Esophagus squamous epithelium (tissue), 5 donors: ENCODE measurements at regions not wholly inside any gene's neighbourhood (a gene's known extent, or its start where the extent isn't known, plus 50 kb on each side); places are given as distances from the start of the nearest gene placed in this dataset.

Source experiments
- DNase-seq: peaks from one replicate; lab custom pipeline; 2025; lab: John Stamatoyannopoulos, UW
- H3K27ac ChIP-seq, 4 donors: fragments of 200-600 bp; sonication (generic); one replicate each; pipeline ENCODE4 v1.5.1; 2016 to 2019; ENCODE audit warnings: mild to moderate bottlenecking in 1 of 4
- H3K27me3 ChIP-seq, 4 donors: fragments of 200-600 bp; sonication (generic); 1 replicate in 3 of 4; 2 replicates in 1 of 4; pipeline versions ENCODE4 v1.5.1 to v1.6.0; 2017 to 2021; ENCODE audit warnings: antibody characterized with exemption in 1 of 4
- H3K36me3 ChIP-seq, 3 donors: fragments of 200-600 bp; sonication (generic); one replicate each; pipeline ENCODE4 v1.5.1; 2016 to 2019
- H3K4me1 ChIP-seq, 3 donors: fragments of 200-600 bp; sonication (generic); one replicate each; pipeline ENCODE4 v1.5.1; 2017 to 2019
- H3K4me3 ChIP-seq, 4 donors: fragments of 200-600 bp; sonication (generic); 1 replicate in 3 of 4; 2 replicates in 1 of 4; pipeline ENCODE4 v1.5.1; 2016 to 2019; ENCODE audit warnings: mild to moderate bottlenecking in 2 of 4, moderate library complexity in 1 of 4
- H3K9me3 ChIP-seq, 3 donors: fragments of 200-600 bp; sonication (generic); one replicate each; pipeline ENCODE4 v1.5.1; 2016 to 2019
- CTCF ChIP-seq, 6 experiments: fragments of 450-650 bp in 4 of 6; fragments of 200-600 bp in 2 of 6; sonication (generic) in 2 of 6; IDR thresholded peaks; one replicate each; pipeline ENCODE4 v1.5.1; 2016 to 2019; ENCODE audit warnings: antibody characterized with exemption in 6 of 6, mild to moderate bottlenecking in 4 of 6, moderate library complexity in 4 of 6
- POLR2A ChIP-seq, 4 donors: fragments of 450-650 bp; IDR thresholded peaks; one replicate each; pipeline ENCODE4 v1.6.1; 2017; ENCODE audit warnings: antibody characterized with exemption in 4 of 4, mild to moderate bottlenecking in 4 of 4, moderate library complexity in 3 of 4
- WGBS, 2 donors: methylation state at CpG; one replicate each; pipeline ENCODE4 v1.1.5; 2018; 5-methylcytosine and 5-hydroxymethylcytosine counted together
- intact Hi-C: fragments of 100-400 bp; cut with DNase I; formaldehyde crosslinking; loops from one replicate; pipeline ENCODE4 v1.15.0; 2022
- donor health status: DM: yes; HTN: yes; CAD: no.

- H3K27me3 ChIP-seq, result no peaks in the 10 kb centered on the region
- 60 to 74% methylated on average over 2 of the region's 2 CpGs for WGBS, 2 donors
- intact Hi-C loops, result no loop called here
- no peaks in the 10 kb centered on the region for H3K4me1 ChIP-seq
- H3K36me3 ChIP-seq, result no peaks in the 10 kb centered on the region
- H3K27ac ChIP-seq, result no peak overlapping the region
- no peak overlapping the region for H3K4me3 ChIP-seq
- H3K9me3 ChIP-seq, result no peaks in the 10 kb centered on the region
- DNase-seq, result no peak
- no peak for TF ChIP-seq POLR2A (IDR thresholded peaks at IDR 0.05)
- no peak for TF ChIP-seq CTCF (IDR thresholded peaks at IDR 0.05)
Observed at GRCh38 chr5:68817632-68818031, 276.2 kb upstream of the SLC30A5 start.

GRCh38 chr5:68818057-68818695 lies 275.6 kb upstream of the SLC30A5 start:
- WGBS, 2 donors, result 71 to 74% methylated on average over 5 to 6 of the region's 11 CpGs
- no peaks in the 10 kb centered on the region for H3K27me3 ChIP-seq
- H3K36me3 ChIP-seq, result no peaks in the 10 kb centered on the region
- H3K27ac ChIP-seq, result no peak overlapping the region
- no peak for DNase-seq
- H3K4me3 ChIP-seq, result no peak overlapping the region
- H3K9me3 ChIP-seq, result no peaks in the 10 kb centered on the region
- intact Hi-C loops, result no loop called here
- no peaks in the 10 kb centered on the region for H3K4me1 ChIP-seq
- TF ChIP-seq CTCF (IDR thresholded peaks at IDR 0.05) (no peak), POLR2A (IDR thresholded peaks at IDR 0.05) (no peak)

- intact Hi-C loops, result no loop called here
- no peaks in the 10 kb centered on the region for H3K27me3 ChIP-seq
- H3K27ac ChIP-seq, result no peak overlapping the region
- no peaks in the 10 kb centered on the region for H3K36me3 ChIP-seq
- no peaks in the 10 kb centered on the region for H3K9me3 ChIP-seq
- TF ChIP-seq POLR2A (IDR thresholded peaks at IDR 0.05), result no peak
- TF ChIP-seq CTCF (IDR thresholded peaks at IDR 0.05), result no peak
- no peak overlapping the region for H3K4me3 ChIP-seq
- no peaks in the 10 kb centered on the region for H3K4me1 ChIP-seq
- WGBS, 2 donors, result 64 to 81% methylated on average over 3 of the region's 3 CpGs
- DNase-seq, result no peak
Observed at GRCh38 chr5:68818870-68819269, 274.9 kb upstream of the SLC30A5 start.

- Histone ChIP-seq H3K4me1 (no peaks in the 10 kb centered on the region), H3K36me3 (no peaks in the 10 kb centered on the region), H3K4me3 (no peak overlapping the region), H3K9me3 (no peaks in the 10 kb centered on the region), H3K27me3 (no peaks in the 10 kb centered on the region), H3K27ac (no peak overlapping the region)
- intact Hi-C loops, result no loop called here
- TF ChIP-seq POLR2A (IDR thresholded peaks at IDR 0.05) (no peak), CTCF (IDR thresholded peaks at IDR 0.05) (no peak)
- 82 to 100% methylated on average over 2 of the region's 2 CpGs for WGBS, 2 donors
- DNase-seq, result no peak
Observed at GRCh38 chr5:68821056-68821455, 272.8 kb upstream of the SLC30A5 start.

GRCh38 chr5:68822796-68823195 lies 271.0 kb upstream of the SLC30A5 start:
- intact Hi-C loops, result no loop called here
- DNase-seq, result no peak
- Histone ChIP-seq H3K9me3 (no peaks in the 10 kb centered on the region), H3K27me3 (no peaks in the 10 kb centered on the region), H3K4me3 (no peak overlapping the region), H3K4me1 (no peaks in the 10 kb centered on the region), H3K36me3 (no peaks in the 10 kb centered on the region), H3K27ac (no peak overlapping the region)
- no peak for TF ChIP-seq CTCF (IDR thresholded peaks at IDR 0.05)
- TF ChIP-seq POLR2A (IDR thresholded peaks at IDR 0.05), result no peak
- 73 to 77% methylated on average over 1 of the region's 1 CpG for WGBS, 2 donors
